ENCODE measurements at regions not wholly inside any gene's neighbourhood (a gene's known extent, or its start where the extent isn't known, plus 50 kb on each side); places are given as distances from the start of the nearest gene placed in this dataset.

DNA sequence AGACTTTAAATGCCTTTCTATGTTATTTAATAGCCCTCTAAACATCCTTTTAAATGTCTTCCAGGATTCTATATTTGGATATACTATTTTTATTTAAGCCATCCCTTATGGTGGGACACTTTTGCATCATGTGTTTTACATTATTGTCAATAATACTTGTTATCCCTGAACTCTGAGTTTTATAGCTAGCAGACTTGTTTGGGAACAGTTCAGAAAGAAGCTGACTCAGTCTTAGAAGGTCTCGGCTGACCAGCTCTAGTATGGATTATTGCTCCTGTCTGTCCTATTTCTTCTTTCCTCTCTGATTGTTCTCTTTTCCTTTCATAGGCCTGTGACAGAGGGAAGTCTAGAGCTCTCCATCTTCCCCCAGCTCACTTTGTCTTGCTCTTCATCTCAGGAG lies 77.3 kb upstream of the CXCR4 start:
- TF ChIP-seq, protein P1, sequence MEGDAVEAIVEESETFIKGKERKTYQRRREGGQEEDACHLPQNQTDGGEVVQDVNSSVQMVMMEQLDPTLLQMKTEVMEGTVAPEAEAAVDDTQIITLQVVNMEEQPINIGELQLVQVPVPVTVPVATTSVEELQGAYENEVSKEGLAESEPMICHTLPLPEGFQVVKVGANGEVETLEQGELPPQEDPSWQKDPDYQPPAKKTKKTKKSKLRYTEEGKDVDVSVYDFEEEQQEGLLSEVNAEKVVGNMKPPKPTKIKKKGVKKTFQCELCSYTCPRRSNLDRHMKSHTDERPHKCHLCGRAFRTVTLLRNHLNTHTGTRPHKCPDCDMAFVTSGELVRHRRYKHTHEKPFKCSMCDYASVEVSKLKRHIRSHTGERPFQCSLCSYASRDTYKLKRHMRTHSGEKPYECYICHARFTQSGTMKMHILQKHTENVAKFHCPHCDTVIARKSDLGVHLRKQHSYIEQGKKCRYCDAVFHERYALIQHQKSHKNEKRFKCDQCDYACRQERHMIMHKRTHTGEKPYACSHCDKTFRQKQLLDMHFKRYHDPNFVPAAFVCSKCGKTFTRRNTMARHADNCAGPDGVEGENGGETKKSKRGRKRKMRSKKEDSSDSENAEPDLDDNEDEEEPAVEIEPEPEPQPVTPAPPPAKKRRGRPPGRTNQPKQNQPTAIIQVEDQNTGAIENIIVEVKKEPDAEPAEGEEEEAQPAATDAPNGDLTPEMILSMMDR (IDR thresholded peaks at IDR 0.05; ENCODE audit: insufficient read depth, low read depth, low read length): no peak
- TF ChIP-seq EZH2 (IDR thresholded peaks at IDR 0.05; ENCODE audit: insufficient read depth, low read length): no peak
